Trophoblast cell (in vitro differentiated cells and primary cell): ENCODE measurements at regions not wholly inside any gene's neighbourhood (a gene's known extent, or its start where the extent isn't known, plus 50 kb on each side); places are given as distances from the start of the nearest gene placed in this dataset.

Experiments used
- DNase-seq, 2 donors: peaks; one replicate each; pipeline ENCODE4 v3.0.0-alpha.2; 2016
- H2AFZ ChIP-seq: 2 replicates; pipeline ENCODE4 v1.6.1; 2013; ENCODE audit warnings: low read length, moderate library complexity, mild to moderate bottlenecking; ENCODE audit not compliant: insufficient read depth, poor library complexity
- H2AK5ac ChIP-seq: 2 replicates; pipeline ENCODE4 v1.6.1; 2013; ENCODE audit warnings: mild to moderate bottlenecking, low read length
- H2BK120ac ChIP-seq: 2 replicates; pipeline ENCODE4 v1.6.1; 2013; ENCODE audit warnings: low read length, mild to moderate bottlenecking, moderate library complexity; ENCODE audit not compliant: insufficient read depth, poor library complexity
- H2BK12ac ChIP-seq: 2 replicates; pipeline ENCODE4 v1.6.1; 2013; ENCODE audit warnings: mild to moderate bottlenecking, low read length, moderate library complexity
- H2BK5ac ChIP-seq: 2 replicates; pipeline ENCODE4 v1.6.1; 2013; ENCODE audit warnings: low read length, low read depth, moderate library complexity, mild to moderate bottlenecking; ENCODE audit not compliant: poor library complexity
- H3K14ac ChIP-seq: 2 replicates; pipeline ENCODE4 v1.6.1; 2013; ENCODE audit warnings: mild to moderate bottlenecking, low read length
- H3K18ac ChIP-seq: 2 replicates; pipeline ENCODE4 v1.6.1; 2013; ENCODE audit warnings: mild to moderate bottlenecking, low read length
- H3K23ac ChIP-seq: 2 replicates; pipeline ENCODE4 v1.6.1; 2013; ENCODE audit warnings: low read length
- H3K27ac ChIP-seq: 2 replicates; pipeline ENCODE4 v1.5.1; 2013; ENCODE audit warnings: low read depth, mild to moderate bottlenecking, inconsistent platforms, low read length, moderate library complexity
- H3K27me3 ChIP-seq: 2 replicates; pipeline ENCODE4 v1.6.1; 2013; ENCODE audit warnings: inconsistent platforms, mild to moderate bottlenecking, low read length, moderate library complexity; ENCODE audit not compliant: insufficient read depth
- H3K36me3 ChIP-seq, 2 experiments: 1 replicate in 1 of 2; 2 replicates in 1 of 2; pipeline ENCODE4 v1.6.1; 2013; ENCODE audit warnings: low read length in 2 of 2, mild to moderate bottlenecking in 2 of 2, moderate library complexity in 1 of 2; ENCODE audit not compliant: insufficient read depth in 2 of 2, control insufficient read depth in 1 of 2
- H3K4ac ChIP-seq: 2 replicates; pipeline ENCODE4 v1.6.1; 2013; ENCODE audit warnings: low read depth, mild to moderate bottlenecking, low read length, moderate library complexity
- H3K4me1 ChIP-seq, 2 experiments: 1 replicate in 1 of 2; 2 replicates in 1 of 2; pipeline ENCODE4 v1.6.1; 2013; ENCODE audit warnings: low read length in 2 of 2, mild to moderate bottlenecking in 2 of 2, moderate library complexity in 1 of 2; ENCODE audit not compliant: insufficient read depth in 2 of 2, control insufficient read depth in 1 of 2
- H3K4me2 ChIP-seq: 2 replicates; pipeline ENCODE4 v1.6.1; 2013; ENCODE audit warnings: inconsistent platforms, mild to moderate bottlenecking, low read length, moderate library complexity
- H3K4me3 ChIP-seq: 2 replicates; pipeline ENCODE4 v1.5.1; 2013; ENCODE audit warnings: mild to moderate bottlenecking, low read depth, low read length, inconsistent platforms
- H3K79me1 ChIP-seq: one replicate; pipeline ENCODE4 v1.6.1; 2013; ENCODE audit warnings: low read length
- H3K79me2 ChIP-seq: 2 replicates; pipeline ENCODE4 v1.6.1; 2013; ENCODE audit warnings: low read length, mild to moderate bottlenecking; ENCODE audit not compliant: control insufficient read depth, insufficient read depth, poor library complexity
- H3K9ac ChIP-seq: 2 replicates; pipeline ENCODE4 v1.6.1; 2013; ENCODE audit warnings: mild to moderate bottlenecking, low read length
- H3K9me3 ChIP-seq: 2 replicates; pipeline ENCODE4 v1.6.1; 2013; ENCODE audit warnings: low read depth, mild to moderate bottlenecking, control low read depth, inconsistent platforms, low read length; ENCODE audit not compliant: insufficient read depth
- H4K12ac ChIP-seq: 2 replicates; pipeline ENCODE4 v1.6.1; 2013; ENCODE audit warnings: low read depth, mild to moderate bottlenecking, low read length, moderate library complexity
- H4K8ac ChIP-seq: 2 replicates; pipeline ENCODE4 v1.6.1; 2013; ENCODE audit warnings: low read depth, mild to moderate bottlenecking, low read length, moderate library complexity
- H4K91ac ChIP-seq: one replicate; pipeline ENCODE4 v1.6.1; 2013; ENCODE audit warnings: low read depth, mild to moderate bottlenecking, low read length, moderate library complexity
- WGBS: extraction: QIAGEN DNeasy Blood & Tissue Kit; methylation state at CpG from one replicate; pipeline ENCODE4 v1.1.7; 2013; ENCODE audit warnings: missing lambda C conversion rate; ENCODE audit not compliant: insufficient read length, insufficient coverage; ENCODE audit errors: extremely low coverage; 5-methylcytosine and 5-hydroxymethylcytosine counted together

- no CpG with 5 or more reads among the region's 5 CpGs for WGBS
- Histone ChIP-seq H2BK120ac (no peak overlapping the region), H3K79me1 (no peaks in the 10 kb centered on the region), H3K4me3 (no peak overlapping the region), H3K27ac (no peak overlapping the region), H3K4me1 (peaks cover 0 to 3% of the 10 kb centered on the region in 2 experiments), H4K8ac (no peak overlapping the region), H3K4me2 (no peak overlapping the region), H4K12ac (no peak overlapping the region), H2BK5ac (no peak overlapping the region), H3K36me3 (no peaks in the 10 kb centered on the region), H2BK12ac (no peak overlapping the region), H3K14ac (no peak overlapping the region), H2AK5ac (no peak overlapping the region), H4K91ac (no peak overlapping the region), H3K27me3 (no peaks in the 10 kb centered on the region), H3K79me2 (no peaks in the 10 kb centered on the region), H2AFZ (no peak overlapping the region), H3K23ac (no peak overlapping the region), H3K4ac (no peak overlapping the region), H3K18ac (no peak overlapping the region), H3K9me3 (no peaks in the 10 kb centered on the region), H3K9ac (no peak overlapping the region)
- DNase-seq: peak; percentile 85 to 87
Measured at GRCh38 chr2:221629468-221629867, 57.4 kb upstream of the EPHA4 start.

DNA sequence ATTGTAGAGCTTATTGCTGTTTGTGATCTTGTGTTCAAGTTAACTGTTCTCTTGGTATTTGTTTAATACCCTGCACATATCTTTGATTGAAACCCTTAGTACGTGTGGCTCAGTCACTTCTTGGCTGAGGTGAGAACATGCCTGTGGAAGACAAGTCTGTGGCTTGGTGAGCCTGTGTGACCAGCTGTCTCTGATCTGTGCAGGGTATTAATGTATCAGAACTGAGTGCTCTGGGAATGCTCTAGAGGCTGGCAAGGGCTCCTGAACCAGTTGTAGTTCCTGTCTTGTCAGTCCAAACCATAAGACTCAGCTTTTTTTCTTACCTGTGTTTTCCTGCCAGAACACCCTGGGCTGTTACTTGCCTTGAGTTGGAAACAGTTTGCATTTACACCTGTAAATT, 52.4 kb upstream of the EPHA4 start:
- H3K4ac ChIP-seq: no peak overlapping the region
- no peak overlapping the region for H2AFZ ChIP-seq
- H3K27ac ChIP-seq: no peak overlapping the region
- no peak overlapping the region for H3K18ac ChIP-seq
- no peaks in the 10 kb centered on the region for H3K36me3 ChIP-seq
- no peak overlapping the region for H2BK5ac ChIP-seq
- no peak for DNase-seq
- H3K4me3 ChIP-seq: no peak overlapping the region
- H3K14ac ChIP-seq: no peak overlapping the region
- H2BK120ac ChIP-seq: no peak overlapping the region
- no peak overlapping the region for H4K91ac ChIP-seq
- no peaks in the 10 kb centered on the region for H3K27me3 ChIP-seq
- no peak overlapping the region for H3K4me2 ChIP-seq
- no peaks in the 10 kb centered on the region for H3K79me1 ChIP-seq
- WGBS: no CpG with 5 or more reads among the region's 1 CpG
- H3K9me3 ChIP-seq: no peaks in the 10 kb centered on the region
- no peak overlapping the region for H3K23ac ChIP-seq
- H3K79me2 ChIP-seq: no peaks in the 10 kb centered on the region
- no peak overlapping the region for H2AK5ac ChIP-seq
- H2BK12ac ChIP-seq: no peak overlapping the region
- H4K12ac ChIP-seq: no peak overlapping the region
- H3K4me1 ChIP-seq: peaks cover 0 to 3% of the 10 kb centered on the region in 2 experiments
- no peak overlapping the region for H4K8ac ChIP-seq
- no peak overlapping the region for H3K9ac ChIP-seq
